SK-N-SH (cell line): ENCODE measurements at regions not wholly inside any gene's neighbourhood (a gene's known extent, or its start where the extent isn't known, plus 50 kb on each side); places are given as distances from the start of the nearest gene placed in this dataset.
A peak's percentile ranks its signal among the peaks of the same experiment; 100 is the strongest.

Experiments
- CTCF ChIA-PET: fragments of 300-600, 350-600 bp; formaldehyde crosslinking; extraction: SDS; loops from one replicate; lab custom pipeline; 2021; lab: Yijun Ruan, JAX
- POLR2A ChIA-PET: fragments of 350-600 bp; sonication (Branson Sonifier 250); formaldehyde crosslinking; extraction: SDS; loops from one replicate; lab custom pipeline; 2020; ENCODE audit warnings: antibody characterized with exemption, inconsistent platforms; lab: Yijun Ruan, JAX
- DNase-seq: peaks from one replicate; pipeline ENCODE4 v3.0.0; 2012
- H2AFZ ChIP-seq: fragments of 200-600 bp; sonication (generic); 2 replicates; pipeline ENCODE4 v1.8.1; 2016; ENCODE audit warnings: antibody characterized with exemption, mild to moderate bottlenecking, low read depth
- H3F3A ChIP-seq: fragments of 200-600 bp; sonication (generic); replicated peaks from 2 replicates; pipeline ENCODE3; 2016; ENCODE audit warnings: antibody characterized with exemption, mild to moderate bottlenecking; ENCODE audit not compliant: insufficient read depth
- H3K27ac ChIP-seq, 2 experiments: fragments of 200-500 bp in 1 of 2; fragments of 200-600 bp in 1 of 2; sonication (Bioruptor generic) in 1 of 2; sonication (generic), shearing (Covaris generic) in 1 of 2; 2 replicates each; pipeline versions ENCODE4 v1.5.1 to v1.6.1; 2014 to 2016; ENCODE audit warnings: low read depth in 2 of 2, inconsistent platforms in 1 of 2, low read length in 1 of 2, mild to moderate bottlenecking in 1 of 2, mixed read lengths in 1 of 2
- H3K27me3 ChIP-seq: fragments of 200-600 bp; sonication (generic), shearing (Covaris generic); 2 replicates; pipeline ENCODE4 v1.6.1; 2016; ENCODE audit warnings: mixed run types; ENCODE audit not compliant: insufficient read depth
- H3K36me3 ChIP-seq, 2 experiments: fragments of 200-500 bp in 1 of 2; fragments of 200-600 bp in 1 of 2; sonication (Bioruptor generic) in 1 of 2; sonication (generic) in 1 of 2; replicated peaks in 1 of 2; 2 replicates each; pipeline versions ENCODE3 to v1.5.1; 2014 to 2016; ENCODE audit warnings: low read length in 1 of 2, mild to moderate bottlenecking in 1 of 2; ENCODE audit not compliant: insufficient read depth in 2 of 2, control insufficient read depth in 1 of 2
- H3K4me1 ChIP-seq, 2 experiments: fragments of 200-500 bp in 1 of 2; fragments of 200-600 bp in 1 of 2; sonication (Bioruptor generic) in 1 of 2; sonication (generic), shearing (Covaris generic) in 1 of 2; 2 replicates each; pipeline versions ENCODE4 v1.5.1 to v1.6.1; 2014 to 2016; ENCODE audit warnings: low read depth in 1 of 2, low read length in 1 of 2, mixed run types in 1 of 2; ENCODE audit not compliant: insufficient read depth in 2 of 2, control insufficient read depth in 1 of 2
- H3K4me2 ChIP-seq: fragments of 200-600 bp; sonication (generic), shearing (Covaris generic); 2 replicates; pipeline ENCODE4 v1.6.1; 2017; ENCODE audit warnings: mixed run types
- H3K4me3 ChIP-seq, 2 experiments: fragments of 200-500 bp in 1 of 2; fragments of 200-600 bp in 1 of 2; sonication (Bioruptor generic) in 1 of 2; sonication (generic), shearing (Covaris generic) in 1 of 2; 2 replicates each; pipeline versions ENCODE4 v1.5.1 to v1.8.1; 2014 to 2016; ENCODE audit warnings: low read depth in 2 of 2, inconsistent platforms in 1 of 2, low read length in 1 of 2, mild to moderate bottlenecking in 1 of 2, mixed read lengths in 1 of 2, moderate library complexity in 1 of 2
- H3K79me2 ChIP-seq: fragments of 200-600 bp; sonication (generic); 2 replicates; pipeline ENCODE4 v1.8.1; 2017; ENCODE audit warnings: mild to moderate bottlenecking; ENCODE audit not compliant: insufficient read depth
- H3K9ac ChIP-seq: fragments of 200-600 bp; sonication (generic); 2 replicates; pipeline ENCODE4 v1.6.1; 2017; ENCODE audit warnings: mixed run types
- H3K9me2 ChIP-seq: fragments of 200-600 bp; sonication (generic); 2 replicates; pipeline ENCODE4 v1.6.1; 2017; ENCODE audit warnings: mixed run types
- H3K9me3 ChIP-seq: fragments of 200-600 bp; sonication (generic); 2 replicates; pipeline ENCODE4 v1.6.1; 2017; ENCODE audit warnings: mixed run types, mild to moderate bottlenecking, moderate library complexity
- H4K20me1 ChIP-seq: fragments of 200-600 bp; sonication (generic); 2 replicates; pipeline ENCODE4 v1.6.1; 2017; ENCODE audit warnings: mild to moderate bottlenecking, mixed run types; ENCODE audit not compliant: insufficient read depth
- EZH2phosphoT487 ChIP-seq: fragments of 200-600 bp; sonication (generic); IDR thresholded peaks from 2 replicates; pipeline ENCODE4 v1.6.1; 2017; ENCODE audit warnings: low read depth, mixed run types, mild to moderate bottlenecking, antibody characterized with exemption, moderate library complexity, borderline replicate concordance
- FOSL2 ChIP-seq: IDR thresholded peaks from 2 replicates; pipeline ENCODE4 v1.4.0; 2012; ENCODE audit warnings: low read depth, mild to moderate bottlenecking, moderate library complexity, borderline replicate concordance
- JUND ChIP-seq: IDR thresholded peaks from 2 replicates; pipeline ENCODE4 v1.4.0; 2012
- MXI1 ChIP-seq: IDR thresholded peaks from 2 replicates; pipeline ENCODE4 v1.6.1; 2012; ENCODE audit warnings: mild to moderate bottlenecking, low read depth, low read length, improper control_type of control experiment
- PBX3 ChIP-seq: IDR thresholded peaks from 2 replicates; pipeline ENCODE4; 2012
- POLR2AphosphoS5 ChIP-seq: IDR thresholded peaks from 2 replicates; pipeline ENCODE4 v1.6.1; 2012; ENCODE audit warnings: low read depth, low read length
- SMC3 ChIP-seq: IDR thresholded peaks from 2 replicates; pipeline ENCODE4 v1.6.1; 2012; ENCODE audit warnings: low read depth, low read length, improper control_type of control experiment
- TCF12 ChIP-seq: IDR thresholded peaks from 2 replicates; pipeline ENCODE4 v1.4.0; 2012
- USF1 ChIP-seq: IDR thresholded peaks from 2 replicates; pipeline ENCODE4 v1.4.0; 2012; ENCODE audit warnings: low read depth, borderline replicate concordance
- YY1 ChIP-seq: IDR thresholded peaks from 2 replicates; pipeline ENCODE4 v1.4.0; 2012; ENCODE audit warnings: low read depth, mild to moderate bottlenecking
- WGBS: methylation state at CpG from one replicate; pipeline ENCODE4 v1.1.6; 2017; ENCODE audit warnings: low lambda C conversion rate; 5-methylcytosine and 5-hydroxymethylcytosine counted together

DNA sequence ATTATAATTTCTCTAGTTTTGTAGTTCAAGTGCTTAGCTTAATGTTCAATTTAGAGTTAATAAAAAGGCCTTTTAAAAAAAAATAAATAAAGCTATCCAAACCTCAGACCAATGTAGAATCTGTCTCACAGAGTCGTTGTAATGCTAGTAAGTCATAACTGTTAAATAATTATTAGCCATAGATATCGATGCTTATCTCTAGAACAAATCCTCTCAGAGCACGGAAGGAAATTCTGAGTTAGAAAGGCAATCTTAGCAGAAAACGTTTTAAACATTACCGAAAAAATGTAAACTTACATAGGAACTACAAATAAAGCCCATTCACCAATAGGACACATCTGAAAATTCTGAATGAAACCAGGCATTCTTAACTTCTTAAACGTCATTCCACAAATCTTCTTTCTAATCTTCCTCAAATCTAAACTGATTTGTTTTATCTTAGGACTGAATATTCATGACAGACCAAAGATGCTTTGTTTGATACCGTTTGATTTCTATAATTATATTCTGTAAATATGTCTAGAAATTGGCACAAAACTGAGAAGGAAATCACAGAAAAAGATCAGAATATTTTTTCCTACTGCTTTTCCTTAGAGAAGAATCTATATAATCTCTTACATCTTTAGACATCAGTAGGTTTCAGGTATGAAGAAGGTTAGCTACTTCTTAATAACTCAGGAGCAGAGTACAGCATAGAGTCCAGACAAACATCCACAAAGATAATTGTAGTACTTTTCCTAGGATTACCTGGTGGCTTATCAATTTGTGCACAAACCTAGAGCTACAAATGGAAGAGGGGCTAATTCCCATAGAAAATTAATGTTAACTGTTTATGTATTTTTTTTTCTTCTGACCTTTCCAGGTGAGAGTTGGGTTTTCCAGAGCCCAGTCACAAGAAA lies 140.7 kb downstream of the BTC start (continued):
- TF ChIP-seq JUND (no peak), MXI1 (no peak)

DNA sequence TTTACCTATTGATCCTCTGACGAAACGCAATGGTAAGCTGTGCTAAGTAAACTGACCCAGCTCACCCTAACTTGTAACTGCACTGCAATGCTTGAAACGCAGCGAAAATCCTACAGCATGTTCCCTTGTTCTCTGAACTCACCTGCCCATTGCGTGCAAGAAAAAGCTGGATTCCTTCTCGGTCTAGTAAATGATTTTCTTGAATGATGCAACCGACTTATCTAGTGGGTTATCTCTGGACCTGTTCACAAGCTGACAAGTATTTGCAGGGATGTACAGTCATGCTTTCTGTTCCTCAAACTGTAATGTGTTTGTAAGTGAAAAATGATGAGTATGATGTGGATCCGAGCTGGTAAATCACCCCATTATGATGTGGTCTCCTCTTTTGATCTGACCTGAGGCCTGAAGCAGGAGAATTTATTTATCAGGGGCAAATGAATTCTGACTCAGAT lies 140.1 kb downstream of the BTC start:
- H3K36me3 ChIP-seq = no peaks in the 10 kb centered on the region
- H4K20me1 ChIP-seq = no peaks in the 10 kb centered on the region
- H3K9me2 ChIP-seq = no peaks in the 10 kb centered on the region
- H2AFZ ChIP-seq = no peak overlapping the region
- H3K27me3 ChIP-seq = peaks cover 3% of the 10 kb centered on the region; the same call in 1 of the 2 replicates
- CTCF ChIA-PET = interaction anchor here (0.7 kb wide), 1 partner anchor 21 kb away, joined by 3 read pairs; no protein-coding TSS in a partner anchor
- 6% methylated on average over 8 of the region's 8 CpGs for WGBS
- no peaks in the 10 kb centered on the region for H3K4me1 ChIP-seq
- H3K27ac ChIP-seq = no peak overlapping the region
- POLR2A ChIA-PET = no interaction called here
- H3K79me2 ChIP-seq = no peaks in the 10 kb centered on the region
- H3F3A ChIP-seq = no peaks in the 10 kb centered on the region
- no peak overlapping the region for H3K4me2 ChIP-seq
- H3K9me3 ChIP-seq = no peaks in the 10 kb centered on the region
- no peak overlapping the region for H3K9ac ChIP-seq
- H3K4me3 ChIP-seq = no peak overlapping the region
- TF ChIP-seq PBX3 (peak; percentile 17; the same call in 1 of the 2 replicates), TCF12 (peak; percentile 35; the same call in 1 of the 2 replicates), FOSL2 (peak; percentile 6; the same call in 1 of the 2 replicates), USF1 (no peak)
- DNase-seq = no peak

DNA sequence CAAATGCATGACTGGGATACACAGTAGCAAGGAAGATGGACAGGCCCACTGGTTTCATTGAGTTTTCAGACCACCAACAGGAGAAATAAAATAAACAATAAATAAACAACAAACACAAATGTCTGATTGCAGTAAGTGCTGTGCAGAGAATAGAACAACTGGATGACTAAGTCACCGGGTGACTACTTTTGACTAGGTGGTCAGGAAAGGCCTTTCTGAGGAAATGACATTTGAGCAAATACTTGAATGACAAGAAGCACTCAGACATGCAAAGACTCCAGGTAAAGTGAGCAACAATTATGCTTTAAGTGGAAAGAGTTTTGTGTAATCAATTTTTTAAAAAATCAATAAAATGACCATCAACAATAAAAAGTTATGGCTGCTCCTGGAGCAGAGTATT lies 137.7 kb downstream of the BTC start:
- Histone ChIP-seq H2AFZ (no peak overlapping the region), H3K4me2 (no peak overlapping the region), H3K27ac (no peak overlapping the region), H3K27me3 (no peaks in the 10 kb centered on the region), H3K36me3 (no peaks in the 10 kb centered on the region), H3K9me2 (no peaks in the 10 kb centered on the region), H3F3A (no peaks in the 10 kb centered on the region), H3K4me3 (no peak overlapping the region), H3K9me3 (no peaks in the 10 kb centered on the region), H3K9ac (no peak overlapping the region), H3K79me2 (no peaks in the 10 kb centered on the region), H3K4me1 (peaks cover 0 to 4% of the 10 kb centered on the region in 2 experiments; a peak in 1 of 4 replicates), H4K20me1 (no peaks in the 10 kb centered on the region)
- ChIA-PET POLR2A (no interaction called here), CTCF (no interaction called here)
- no peak for TF ChIP-seq SMC3
- no peak for TF ChIP-seq EZH2phosphoT487
- TF ChIP-seq YY1 = no peak
- TF ChIP-seq POLR2AphosphoS5 = no peak
- whole genome bisulfite sequencing = 46% methylated on average over 1 of the region's 1 CpG
- DNase-seq = no peak
